Upper lobe of right lung (tissue), 1 donor: ENCODE measurements at regions not wholly inside any gene's neighbourhood (a gene's known extent, or its start where the extent isn't known, plus 50 kb on each side); places are given as distances from the start of the nearest gene placed in this dataset.

ENCODE experiments used
- ATAC-seq: fragments of 200-7000 bp; cut with Tn5 transposase; one replicate; pipeline ENCODE4 v1.9.1; 2020; ENCODE audit warnings: mild to moderate bottlenecking, moderate library complexity
- DNase-seq: peaks from one replicate; pipeline ENCODE4 v3.0.0-alpha.2; 2020
- H3K27ac ChIP-seq: fragments of 200-600 bp; one replicate; pipeline ENCODE4 v1.8.0; 2022
- H3K27me3 ChIP-seq: fragments of 200-600 bp; one replicate; pipeline ENCODE4 v1.8.0; 2022; ENCODE audit warnings: mild to moderate bottlenecking
- H3K36me3 ChIP-seq: fragments of 200-600 bp; one replicate; pipeline ENCODE4 v1.8.0; 2022
- H3K4me1 ChIP-seq: fragments of 200-600 bp; one replicate; pipeline ENCODE4 v1.8.0; 2022
- H3K4me3 ChIP-seq: fragments of 200-600 bp; one replicate; pipeline ENCODE4 v1.8.0; 2022; ENCODE audit warnings: mild to moderate bottlenecking
- H3K9me3 ChIP-seq: fragments of 200-600 bp; one replicate; pipeline ENCODE4 v1.8.0; 2022
- intact Hi-C: fragments of 100-400 bp; cut with DNase I; formaldehyde crosslinking; loops from one replicate; pipeline ENCODE4 v1.11.0; 2022
- TF ChIP-seq, protein P1 (sequence below): fragments of 200-600 bp; IDR thresholded peaks from one replicate; pipeline ENCODE4 v1.8.0; 2022; ENCODE audit warnings: antibody characterized with exemption
- donor health status: DM: no; HTN: yes; CAD: no; lungs with severe emphysema.

DNA sequence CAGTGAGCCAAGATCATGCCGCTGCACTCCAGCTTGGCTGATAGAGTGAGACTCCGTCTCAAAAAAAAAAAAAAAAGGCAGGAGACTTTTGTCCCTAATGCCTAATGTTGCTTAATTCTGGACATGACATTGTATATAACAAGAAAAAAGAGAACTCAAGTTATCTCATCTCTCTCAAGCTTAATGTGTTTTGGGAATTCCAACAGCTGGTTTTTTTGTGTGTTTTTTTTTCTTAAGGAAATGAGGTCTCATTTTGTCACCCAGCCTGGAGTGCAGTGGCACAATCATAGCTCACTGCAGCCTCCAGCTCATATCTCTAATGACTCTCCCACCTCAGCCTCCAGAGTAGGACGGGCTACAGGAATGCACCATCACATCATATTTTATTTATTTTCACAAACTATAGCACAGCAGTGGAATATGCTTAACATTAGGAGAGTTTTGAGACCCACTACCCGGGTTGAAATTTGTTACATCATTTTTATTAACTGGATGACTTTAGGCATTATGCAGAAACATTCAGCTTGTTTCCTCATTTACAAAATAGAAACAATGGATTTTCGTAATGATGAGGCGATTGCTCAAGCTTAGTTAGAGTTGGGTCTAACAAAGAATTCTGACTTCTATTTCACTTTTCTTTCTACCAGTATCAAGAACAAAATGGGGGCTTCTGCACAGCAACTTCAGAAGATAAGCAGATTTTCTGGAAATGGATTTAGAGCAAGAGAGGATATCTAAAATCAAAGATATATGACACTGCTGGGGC is 104.1 kb upstream of the BTN3A2 start:
- peaks cover 11% of the 10 kb centered on the region for H3K27me3 ChIP-seq

DNA sequence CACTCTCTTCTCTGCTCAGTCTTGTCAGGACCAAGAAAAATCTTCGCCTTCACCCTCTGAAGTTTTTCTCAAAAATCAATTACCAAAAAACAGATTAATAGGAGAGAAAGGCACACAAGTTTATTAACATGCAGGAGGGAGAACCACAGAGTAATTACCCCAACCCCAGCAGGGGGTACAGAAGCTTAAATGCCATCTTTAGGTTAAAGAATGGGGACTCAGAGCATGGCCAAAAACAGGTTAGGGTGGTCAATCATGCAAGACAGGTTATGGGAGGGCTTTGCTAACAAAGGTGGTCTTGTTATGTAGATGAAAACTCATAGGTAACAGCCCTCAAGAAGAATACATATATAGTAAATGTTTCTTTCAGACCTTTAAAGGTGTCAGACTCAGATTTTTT is 100.5 kb upstream of the BTN3A2 start:
- H3K4me1 ChIP-seq: no peaks in the 10 kb centered on the region
- no peaks in the 10 kb centered on the region for H3K9me3 ChIP-seq
- TF ChIP-seq, protein P1, sequence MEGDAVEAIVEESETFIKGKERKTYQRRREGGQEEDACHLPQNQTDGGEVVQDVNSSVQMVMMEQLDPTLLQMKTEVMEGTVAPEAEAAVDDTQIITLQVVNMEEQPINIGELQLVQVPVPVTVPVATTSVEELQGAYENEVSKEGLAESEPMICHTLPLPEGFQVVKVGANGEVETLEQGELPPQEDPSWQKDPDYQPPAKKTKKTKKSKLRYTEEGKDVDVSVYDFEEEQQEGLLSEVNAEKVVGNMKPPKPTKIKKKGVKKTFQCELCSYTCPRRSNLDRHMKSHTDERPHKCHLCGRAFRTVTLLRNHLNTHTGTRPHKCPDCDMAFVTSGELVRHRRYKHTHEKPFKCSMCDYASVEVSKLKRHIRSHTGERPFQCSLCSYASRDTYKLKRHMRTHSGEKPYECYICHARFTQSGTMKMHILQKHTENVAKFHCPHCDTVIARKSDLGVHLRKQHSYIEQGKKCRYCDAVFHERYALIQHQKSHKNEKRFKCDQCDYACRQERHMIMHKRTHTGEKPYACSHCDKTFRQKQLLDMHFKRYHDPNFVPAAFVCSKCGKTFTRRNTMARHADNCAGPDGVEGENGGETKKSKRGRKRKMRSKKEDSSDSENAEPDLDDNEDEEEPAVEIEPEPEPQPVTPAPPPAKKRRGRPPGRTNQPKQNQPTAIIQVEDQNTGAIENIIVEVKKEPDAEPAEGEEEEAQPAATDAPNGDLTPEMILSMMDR: no peak
- intact Hi-C loops: no loop called here
- ATAC-seq (no peak), DNase-seq (no peak)
- peaks cover 9% of the 10 kb centered on the region for H3K27me3 ChIP-seq
- H3K36me3 ChIP-seq: no peaks in the 10 kb centered on the region
- H3K4me3 ChIP-seq: no peak overlapping the region
- H3K27ac ChIP-seq: no peak overlapping the region

More for the DNA sequence above, 104.1 kb upstream of the BTN3A2 start:
- H3K36me3 ChIP-seq: no peaks in the 10 kb centered on the region
- ATAC-seq: no peak
- no peaks in the 10 kb centered on the region for H3K9me3 ChIP-seq
- no peak overlapping the region for H3K4me3 ChIP-seq
- intact Hi-C loops: no loop called here
- H3K4me1 ChIP-seq: no peaks in the 10 kb centered on the region
- H3K27ac ChIP-seq: no peak overlapping the region
- TF ChIP-seq, protein P1: no peak
- DNase-seq: no peak

DNA sequence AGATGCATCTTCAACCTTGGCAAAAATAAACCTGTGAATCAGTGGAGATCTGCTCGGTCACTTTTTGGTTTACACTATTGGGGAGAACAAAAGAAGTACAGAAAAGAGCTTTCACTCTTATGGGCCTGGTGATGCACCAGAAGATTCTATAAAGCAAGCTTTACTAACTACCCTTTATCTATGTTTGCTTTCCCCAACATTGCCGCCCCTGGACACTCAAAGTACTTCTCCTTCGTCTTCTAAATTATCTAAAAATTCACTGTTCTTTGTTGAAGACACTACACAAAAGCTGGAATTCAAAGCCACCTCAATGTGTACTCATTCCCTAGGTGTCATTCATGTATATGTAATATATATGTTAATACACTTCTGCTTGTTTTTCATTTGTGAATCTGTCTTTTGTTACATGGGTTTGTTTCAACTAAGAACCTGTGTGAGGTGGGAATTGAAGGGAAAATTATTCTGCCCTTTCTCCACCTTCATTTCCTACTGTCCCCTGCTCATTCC is 97.9 kb upstream of the BTN3A2 start:
- Histone ChIP-seq H3K27me3 (peaks cover 27% of the 10 kb centered on the region), H3K4me1 (peaks cover 6% of the 10 kb centered on the region), H3K36me3 (no peaks in the 10 kb centered on the region), H3K27ac (no peak overlapping the region), H3K9me3 (no peaks in the 10 kb centered on the region), H3K4me3 (no peak overlapping the region)
- ATAC-seq (no peak), DNase-seq (no peak)
- intact Hi-C loops: no loop called here
- TF ChIP-seq, protein P1: no peak

DNA sequence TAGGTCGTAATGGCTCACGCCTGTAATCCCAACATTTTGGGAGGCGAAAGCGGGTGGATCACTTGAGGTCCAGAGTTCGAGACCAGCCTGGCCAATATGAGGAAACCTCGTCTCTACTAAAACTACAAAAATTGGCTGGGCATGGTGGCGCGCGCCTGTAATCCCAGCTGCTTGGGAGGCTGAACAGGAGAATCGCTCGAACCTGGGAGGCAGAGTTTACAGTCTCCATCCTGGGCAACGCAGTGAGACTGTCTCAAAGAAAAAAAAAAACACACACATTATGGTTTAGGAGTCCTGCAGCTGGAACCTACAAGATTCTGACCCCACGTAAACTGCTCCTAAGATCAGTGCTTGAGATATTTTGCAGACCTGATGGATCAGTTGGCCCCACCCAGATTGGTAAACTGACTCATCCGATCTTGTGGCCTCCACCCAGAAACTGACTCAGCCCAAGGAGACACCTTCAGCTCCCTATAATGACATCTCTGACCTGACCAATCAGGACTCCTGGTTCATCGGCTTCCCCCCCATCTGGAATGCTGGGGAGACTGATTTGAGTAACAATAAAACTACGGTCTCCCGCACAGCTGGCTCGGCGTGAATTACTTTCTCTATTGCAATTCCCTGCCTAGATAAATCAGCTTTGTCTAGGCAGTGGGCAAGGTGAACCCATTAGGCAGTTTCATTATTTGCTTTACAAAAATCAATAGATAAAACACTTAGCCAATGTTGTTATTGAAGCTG is 96.2 kb upstream of the BTN3A2 start:
- H3K4me1 ChIP-seq: peaks cover 6% of the 10 kb centered on the region
- no peak overlapping the region for H3K27ac ChIP-seq
- H3K4me3 ChIP-seq: no peak overlapping the region
- ATAC-seq: no peak
- no peak for DNase-seq
- H3K36me3 ChIP-seq: no peaks in the 10 kb centered on the region
- TF ChIP-seq, protein P1: no peak
- H3K27me3 ChIP-seq: peaks cover 40% of the 10 kb centered on the region
- no peaks in the 10 kb centered on the region for H3K9me3 ChIP-seq
- intact Hi-C loops: no loop called here

DNA sequence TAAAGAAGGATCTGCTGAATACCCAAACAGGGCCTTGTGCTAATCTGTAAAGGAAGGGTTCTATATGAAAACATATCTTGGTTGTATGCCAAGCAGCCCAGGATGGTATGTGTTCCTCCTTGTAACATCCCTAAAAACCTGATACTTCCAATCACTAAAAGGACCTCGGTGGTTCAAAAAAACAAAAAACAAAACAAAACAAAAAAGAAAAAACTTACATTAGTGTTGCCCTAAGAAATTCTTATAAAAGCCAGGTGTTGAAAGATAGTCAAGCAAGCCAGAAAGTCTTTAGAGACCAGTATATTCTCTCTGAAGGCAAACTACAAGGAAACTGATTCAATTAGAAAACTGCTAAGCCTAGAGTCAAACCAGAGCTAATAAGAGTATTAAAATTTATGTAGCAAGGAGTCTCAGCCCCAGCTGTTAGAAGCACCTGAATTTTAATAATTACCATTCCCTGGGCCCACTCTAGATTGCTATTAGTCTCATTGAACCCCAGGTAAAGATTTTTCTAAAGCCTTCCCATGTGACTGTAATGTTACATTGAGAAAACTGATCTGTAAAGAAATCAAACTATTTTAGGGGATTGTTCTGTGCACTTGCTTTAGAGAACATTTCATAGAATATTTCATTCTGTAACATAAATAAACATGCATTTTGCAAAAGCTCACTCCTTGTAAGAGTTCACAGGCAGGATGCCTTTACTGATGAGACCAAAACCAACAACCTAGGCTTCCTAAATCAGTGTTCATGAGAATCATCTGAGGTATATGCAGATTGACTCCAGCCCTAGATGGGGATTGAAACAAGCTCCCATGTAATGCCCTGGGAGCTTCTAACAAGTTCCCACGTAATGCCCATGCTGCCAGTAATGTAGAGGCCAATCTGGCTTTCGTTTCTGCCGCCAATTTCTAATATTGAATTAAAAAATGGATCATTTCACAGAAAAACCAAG is 95.2 kb upstream of the BTN3A2 start:
- H3K27ac ChIP-seq: no peak overlapping the region
- H3K4me3 ChIP-seq: no peak overlapping the region
- no peaks in the 10 kb centered on the region for H3K36me3 ChIP-seq
- peaks cover 40% of the 10 kb centered on the region for H3K27me3 ChIP-seq
- TF ChIP-seq, protein P1: no peak
- ATAC-seq (no peak), DNase-seq (no peak)
- intact Hi-C loops: no loop called here
- H3K9me3 ChIP-seq: no peaks in the 10 kb centered on the region
- peaks cover 6% of the 10 kb centered on the region for H3K4me1 ChIP-seq
